Calu3 (cell line): ENCODE measurements at regions not wholly inside any gene's neighbourhood (a gene's known extent, or its start where the extent isn't known, plus 50 kb on each side); places are given as distances from the start of the nearest gene placed in this dataset.

Experiments used
- BruUV-seq: library from RNA; stranded (reverse); fragments of 400-500 nt; replicated peaks from 2 replicates; lab custom pipeline; 2021; lab: Mats Ljungman, UMichigan
- CTCF ChIA-PET: fragments of 300-600 bp; sonication (Branson Sonifier 250); formaldehyde crosslinking; loops from one replicate; lab custom pipeline; 2022; ENCODE audit warnings: antibody characterized with exemption; lab: Charles Lee
- DNase-seq: peaks from one replicate; pipeline ENCODE4 v3.0.0; 2022
- H3K27ac Mint-ChIP-seq: one replicate; pipeline ENCODE4 v1.8.0; 2022; ENCODE audit warnings: mixed read lengths; ENCODE audit not compliant: unreplicated experiment
- H3K27me3 Mint-ChIP-seq: one replicate; pipeline ENCODE4 v1.8.0; 2022; ENCODE audit warnings: mixed read lengths; ENCODE audit not compliant: unreplicated experiment
- H3K36me3 Mint-ChIP-seq: one replicate; pipeline ENCODE4 v1.8.0; 2022; ENCODE audit warnings: mild to moderate bottlenecking, moderate library complexity, mixed read lengths; ENCODE audit not compliant: insufficient read depth, unreplicated experiment
- H3K4me1 Mint-ChIP-seq: one replicate; pipeline ENCODE4 v1.8.0; 2022; ENCODE audit warnings: mild to moderate bottlenecking, low read depth, mixed read lengths; ENCODE audit not compliant: unreplicated experiment
- H3K4me3 Mint-ChIP-seq: one replicate; pipeline ENCODE4 v1.8.0; 2022; ENCODE audit warnings: mild to moderate bottlenecking, low read depth, moderate library complexity, mixed read lengths; ENCODE audit not compliant: unreplicated experiment
- H3K9me3 Mint-ChIP-seq: one replicate; pipeline ENCODE4 v1.8.0; 2022; ENCODE audit warnings: low read depth, mixed read lengths; ENCODE audit not compliant: unreplicated experiment
- CTCF ChIP-seq: fragments of 200-600 bp; IDR thresholded peaks from one replicate; pipeline ENCODE4 v1.8.0; 2022; ENCODE audit warnings: antibody characterized with exemption; ENCODE audit not compliant: unreplicated experiment
- intact Hi-C: fragments of 100-400 bp; cut with micrococcal nuclease; formaldehyde crosslinking; loops from one replicate; pipeline ENCODE4 v1.10.0; 2022; ENCODE audit not compliant: unreplicated experiment

- H3K9me3 Mint-ChIP-seq: peaks cover 9% of the 10 kb centered on the region
- CTCF ChIA-PET: no interaction called here
- DNase-seq: no peak
- H3K27ac Mint-ChIP-seq: no peak overlapping the region
- H3K27me3 Mint-ChIP-seq: no peaks in the 10 kb centered on the region
- H3K36me3 Mint-ChIP-seq: no peaks in the 10 kb centered on the region
- no TSS peak for BruUV-seq
- TF ChIP-seq CTCF: no peak
- no peak overlapping the region for H3K4me3 Mint-ChIP-seq
- intact Hi-C loops: no loop called here
- no peaks in the 10 kb centered on the region for H3K4me1 Mint-ChIP-seq
These were observed 613.8 kb downstream of the KCNH5 start for GRCh38 chr14:62431496-62431895.

- no TSS peak for BruUV-seq
- CTCF ChIA-PET: no interaction called here
- no peak overlapping the region for H3K4me3 Mint-ChIP-seq
- no peaks in the 10 kb centered on the region for H3K36me3 Mint-ChIP-seq
- H3K27me3 Mint-ChIP-seq: no peaks in the 10 kb centered on the region
- intact Hi-C loops: no loop called here
- TF ChIP-seq CTCF: no peak
- no peak overlapping the region for H3K27ac Mint-ChIP-seq
- no peak for DNase-seq
- peaks cover 9% of the 10 kb centered on the region for H3K9me3 Mint-ChIP-seq
- H3K4me1 Mint-ChIP-seq: no peaks in the 10 kb centered on the region
These were observed 612.3 kb downstream of the KCNH5 start for GRCh38 chr14:62432955-62433354.

- BruUV-seq: no TSS peak
- H3K4me3 Mint-ChIP-seq: no peak overlapping the region
- DNase-seq: no peak
- no peak overlapping the region for H3K27ac Mint-ChIP-seq
- H3K4me1 Mint-ChIP-seq: no peaks in the 10 kb centered on the region
- intact Hi-C loops: no loop called here
- peaks cover 18% of the 10 kb centered on the region for H3K9me3 Mint-ChIP-seq
- H3K27me3 Mint-ChIP-seq: no peaks in the 10 kb centered on the region
- CTCF ChIA-PET: interaction anchor here (0.6 kb wide), 1 partner anchor 1736 kb away, joined by 5 read pairs; no protein-coding TSS in a partner anchor
- H3K36me3 Mint-ChIP-seq: no peaks in the 10 kb centered on the region
- TF ChIP-seq CTCF: no peak
These were observed 609.0 kb downstream of the KCNH5 start for GRCh38 chr14:62436261-62436660.

- no TSS peak for BruUV-seq
- DNase-seq: no peak
- no peak overlapping the region for H3K27ac Mint-ChIP-seq
- no peaks in the 10 kb centered on the region for H3K36me3 Mint-ChIP-seq
- CTCF ChIA-PET: no interaction called here
- intact Hi-C loops: no loop called here
- H3K27me3 Mint-ChIP-seq: no peaks in the 10 kb centered on the region
- no peak overlapping the region for H3K4me3 Mint-ChIP-seq
- H3K9me3 Mint-ChIP-seq: peaks cover 14% of the 10 kb centered on the region
- no peak for TF ChIP-seq CTCF
- H3K4me1 Mint-ChIP-seq: no peaks in the 10 kb centered on the region
These were observed 606.0 kb downstream of the KCNH5 start for GRCh38 chr14:62439210-62439609.
